Mesenchymal stem cell (in vitro differentiated cells and primary cell): ENCODE measurements at regions not wholly inside any gene's neighbourhood (a gene's known extent, or its start where the extent isn't known, plus 50 kb on each side); places are given as distances from the start of the nearest gene placed in this dataset.

ENCODE experiments used
- DNase-seq: peaks from one replicate; pipeline ENCODE4 v3.0.0-alpha.2; 2013
- H2AFZ ChIP-seq: one replicate; pipeline ENCODE4 v1.6.1; 2013; ENCODE audit warnings: low read depth, mild to moderate bottlenecking, control low read depth, inconsistent platforms, low read length, moderate library complexity
- H2AK5ac ChIP-seq: 2 replicates; pipeline ENCODE4 v1.6.1; 2013; ENCODE audit warnings: low read length, moderate library complexity, mild to moderate bottlenecking, inconsistent platforms; ENCODE audit not compliant: severe bottlenecking
- H2BK120ac ChIP-seq: one replicate; pipeline ENCODE4 v1.6.1; 2013; ENCODE audit warnings: low read depth, mild to moderate bottlenecking, inconsistent platforms, low read length, moderate library complexity
- H2BK12ac ChIP-seq, 2 experiments: one replicate each; pipeline ENCODE4 v1.6.1; 2013; ENCODE audit warnings: inconsistent platforms in 2 of 2, low read length in 2 of 2, mild to moderate bottlenecking in 2 of 2, moderate library complexity in 2 of 2, control low read depth in 1 of 2
- H2BK15ac ChIP-seq: one replicate; pipeline ENCODE4 v1.6.1; 2013; ENCODE audit warnings: mild to moderate bottlenecking, low read depth, inconsistent platforms; ENCODE audit not compliant: poor library complexity, severe bottlenecking
- H2BK5ac ChIP-seq: 2 replicates; pipeline ENCODE4 v1.6.1; 2013; ENCODE audit warnings: low read depth, mild to moderate bottlenecking, low read length, control low read depth, inconsistent platforms; ENCODE audit not compliant: poor library complexity, severe bottlenecking
- H3K14ac ChIP-seq, 2 experiments: one replicate each; pipeline ENCODE4 v1.6.1; 2013; ENCODE audit warnings: inconsistent platforms in 2 of 2, low read length in 2 of 2, control low read depth in 1 of 2, mild to moderate bottlenecking in 1 of 2, moderate library complexity in 1 of 2
- H3K18ac ChIP-seq, 2 experiments: one replicate each; pipeline ENCODE4 v1.6.1; 2013; ENCODE audit warnings: inconsistent platforms in 2 of 2, low read length in 2 of 2, control low read depth in 1 of 2, low read depth in 1 of 2, mild to moderate bottlenecking in 1 of 2
- H3K23ac ChIP-seq, 2 experiments: one replicate each; pipeline ENCODE4 v1.6.1; 2013; ENCODE audit warnings: inconsistent platforms in 2 of 2, low read length in 2 of 2, mild to moderate bottlenecking in 2 of 2, moderate library complexity in 2 of 2, control low read depth in 1 of 2
- H3K27ac ChIP-seq: 2 replicates; pipeline ENCODE4 v1.5.1; 2013; ENCODE audit warnings: mild to moderate bottlenecking, moderate library complexity, low read length, control low read depth, inconsistent platforms; ENCODE audit not compliant: poor library complexity, severe bottlenecking
- H3K27me3 ChIP-seq, 2 experiments: 2 replicates each; pipeline versions ENCODE4 v1.6.1 to v1.7.0; 2013; ENCODE audit warnings: low read length in 2 of 2, mild to moderate bottlenecking in 2 of 2, moderate library complexity in 2 of 2, control low read depth in 1 of 2, inconsistent platforms in 1 of 2; ENCODE audit not compliant: control insufficient read depth in 1 of 2, insufficient read depth in 1 of 2
- H3K36me3 ChIP-seq, 2 experiments: 2 replicates each; pipeline versions ENCODE4 v1.6.1 to v1.7.0; 2013; ENCODE audit warnings: low read length in 2 of 2, control low read depth in 1 of 2, inconsistent platforms in 1 of 2, low read depth in 1 of 2, mild to moderate bottlenecking in 1 of 2; ENCODE audit not compliant: insufficient read depth in 2 of 2, control insufficient read depth in 1 of 2
- H3K4ac ChIP-seq, 2 experiments: one replicate each; pipeline ENCODE4 v1.6.1; 2013; ENCODE audit warnings: inconsistent platforms in 2 of 2, low read length in 2 of 2, mild to moderate bottlenecking in 2 of 2, moderate library complexity in 2 of 2, control low read depth in 1 of 2, low read depth in 1 of 2
- H3K4me1 ChIP-seq: 2 replicates; pipeline ENCODE4 v1.6.1; 2013; ENCODE audit warnings: low read depth, low read length, control low read depth; ENCODE audit not compliant: control insufficient read depth, insufficient read depth
- H3K4me2 ChIP-seq: 2 replicates; pipeline ENCODE4 v1.6.1; 2013; ENCODE audit warnings: low read length, mild to moderate bottlenecking, inconsistent platforms; ENCODE audit not compliant: poor library complexity, severe bottlenecking
- H3K4me3 ChIP-seq, 2 experiments: 2 replicates each; pipeline versions ENCODE4 v1.5.1 to v1.7.0; 2013; ENCODE audit warnings: low read length in 2 of 2, mild to moderate bottlenecking in 2 of 2, control low read depth in 1 of 2, low read depth in 1 of 2; ENCODE audit not compliant: insufficient read depth in 1 of 2
- H3K79me1 ChIP-seq: replicated peaks from 2 replicates; pipeline ENCODE4 v1.6.1; 2013; ENCODE audit warnings: mild to moderate bottlenecking, control low read depth, low read length, inconsistent platforms; ENCODE audit not compliant: poor library complexity, severe bottlenecking
- H3K9ac ChIP-seq: 2 replicates; pipeline ENCODE4 v1.7.0; 2013; ENCODE audit warnings: mild to moderate bottlenecking, low read length, moderate library complexity
- H3K9me3 ChIP-seq: 2 replicates; pipeline ENCODE4 v1.7.0; 2013; ENCODE audit warnings: mild to moderate bottlenecking, low read length; ENCODE audit not compliant: control insufficient read depth
- H4K8ac ChIP-seq: one replicate; pipeline ENCODE4 v1.6.1; 2013; ENCODE audit warnings: inconsistent platforms, mild to moderate bottlenecking, low read length, moderate library complexity
- H4K91ac ChIP-seq: one replicate; pipeline ENCODE4 v1.6.1; 2013; ENCODE audit warnings: mild to moderate bottlenecking, low read length, inconsistent platforms
- WGBS: methylation state at CpG from one replicate; pipeline ENCODE4 v1.1.7; 2013; ENCODE audit warnings: mixed read lengths; 5-methylcytosine and 5-hydroxymethylcytosine counted together

DNA sequence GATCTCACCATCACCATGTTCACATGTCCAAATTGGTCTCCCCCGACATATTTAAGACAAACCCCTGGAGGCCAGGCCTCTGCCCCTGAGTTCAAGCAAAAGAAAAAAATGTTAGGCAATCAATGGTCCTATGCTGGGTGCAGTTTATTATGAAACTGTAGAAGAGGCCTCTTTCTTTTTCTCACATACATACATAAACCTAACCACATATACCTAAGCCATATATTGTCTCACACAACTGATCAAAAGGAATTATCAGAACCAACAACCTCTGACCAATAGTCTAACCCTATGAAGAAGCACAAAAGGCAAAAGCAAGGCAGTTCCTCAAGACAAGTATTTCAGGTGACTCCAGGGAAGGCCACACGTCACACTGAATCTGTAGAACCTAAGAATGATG is 49.9 kb downstream of the ILRUN start:
- H4K91ac ChIP-seq: no peak overlapping the region
- no peak for DNase-seq
- WGBS: 100% methylated on average over 1 of the region's 2 CpGs

DNA sequence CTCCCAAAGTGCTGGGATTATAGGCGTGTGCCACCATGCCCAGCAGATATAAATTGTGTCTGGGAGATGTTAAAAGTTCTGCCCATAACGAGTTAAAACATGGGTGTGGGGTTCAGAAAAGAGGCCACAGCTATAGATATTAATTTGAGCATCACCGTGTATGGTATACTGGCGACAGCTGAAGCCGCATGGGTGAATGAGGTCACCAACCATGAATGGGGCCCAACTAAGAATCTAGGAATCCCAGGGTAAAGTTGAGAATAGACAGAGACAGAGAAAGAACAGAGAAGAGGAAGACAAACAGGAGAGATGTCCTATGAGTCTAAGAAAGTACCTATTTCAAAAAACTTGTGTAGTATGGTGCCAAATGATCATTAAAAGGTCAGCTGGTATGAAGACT is 50.9 kb downstream of the ILRUN start:
- DNase-seq: no peak
- H3K9ac ChIP-seq: no peak overlapping the region
- H3K36me3 ChIP-seq: peaks cover 5 to 52% of the 10 kb centered on the region in 2 experiments
- H3K18ac ChIP-seq: no peak overlapping the region
- H4K8ac ChIP-seq: no peak overlapping the region
- H2BK5ac ChIP-seq: no peak overlapping the region
- H3K14ac ChIP-seq: no peak overlapping the region
- 94% methylated on average over 5 of the region's 5 CpGs for WGBS
- H3K4ac ChIP-seq: no peak overlapping the region
- no peak overlapping the region for H3K4me3 ChIP-seq
- no peak overlapping the region for H3K23ac ChIP-seq
- H3K9me3 ChIP-seq: no peaks in the 10 kb centered on the region
- H3K79me1 ChIP-seq: peaks cover 27% of the 10 kb centered on the region
- no peak overlapping the region for H4K91ac ChIP-seq
- H3K4me2 ChIP-seq: no peak overlapping the region
- H2BK120ac ChIP-seq: no peak overlapping the region
- H3K27ac ChIP-seq: no peak overlapping the region
- H2AK5ac ChIP-seq: no peak overlapping the region
- H2BK15ac ChIP-seq: no peak overlapping the region
- no peaks in the 10 kb centered on the region for H3K4me1 ChIP-seq
- no peaks in the 10 kb centered on the region for H3K27me3 ChIP-seq
- no peak overlapping the region for H2BK12ac ChIP-seq
- no peak overlapping the region for H2AFZ ChIP-seq

More for the DNA sequence above, 49.9 kb downstream of the ILRUN start:
- Histone ChIP-seq H3K9me3 (no peaks in the 10 kb centered on the region), H3K9ac (no peak overlapping the region), H3K4ac (no peak overlapping the region), H2BK12ac (no peak overlapping the region), H3K36me3 (peaks cover 5 to 58% of the 10 kb centered on the region in 2 experiments), H2BK120ac (no peak overlapping the region), H3K18ac (no peak overlapping the region), H3K4me1 (no peaks in the 10 kb centered on the region), H3K4me2 (no peak overlapping the region), H3K27ac (no peak overlapping the region), H4K8ac (peak overlapping the region; percentile 22), H3K27me3 (no peaks in the 10 kb centered on the region), H2AK5ac (no peak overlapping the region), H3K79me1 (peaks cover 26% of the 10 kb centered on the region), H3K4me3 (no peak overlapping the region), H2AFZ (no peak overlapping the region), H2BK15ac (no peak overlapping the region), H2BK5ac (no peak overlapping the region), H3K23ac (no peak overlapping the region), H3K14ac (no peak overlapping the region)

DNA sequence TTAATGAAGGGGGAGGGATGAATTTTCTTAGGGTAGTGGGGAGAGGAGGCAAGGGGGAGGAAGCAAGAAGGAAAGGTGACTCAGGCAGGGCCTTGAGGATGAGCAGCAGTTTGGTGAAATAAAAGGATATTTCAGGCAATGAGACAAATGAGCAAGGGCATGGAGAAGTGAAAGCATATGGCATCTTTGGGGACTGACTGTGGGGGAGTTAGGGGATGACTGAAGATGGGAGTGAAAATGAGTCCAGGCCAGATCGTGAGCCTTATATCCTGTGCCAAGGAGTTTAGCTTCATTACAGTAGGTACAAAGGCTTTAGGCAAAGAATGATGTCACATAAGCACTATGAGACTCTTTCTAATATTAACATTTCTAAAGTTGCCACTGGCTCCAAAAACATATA is 51.9 kb downstream of the ILRUN start:
- no peaks in the 10 kb centered on the region for H3K27me3 ChIP-seq
- H2AK5ac ChIP-seq: no peak overlapping the region
- H3K36me3 ChIP-seq: peaks cover 5 to 53% of the 10 kb centered on the region in 2 experiments
- H3K4me1 ChIP-seq: peaks cover 2% of the 10 kb centered on the region
- H3K4me3 ChIP-seq: no peak overlapping the region
- no peak overlapping the region for H3K23ac ChIP-seq
- no peak overlapping the region for H2BK120ac ChIP-seq
- H2BK5ac ChIP-seq: no peak overlapping the region
- no peak overlapping the region for H2AFZ ChIP-seq
- WGBS: 100% methylated on average over 1 of the region's 1 CpG
- H4K91ac ChIP-seq: no peak overlapping the region
- H2BK15ac ChIP-seq: no peak overlapping the region
- H3K27ac ChIP-seq: no peak overlapping the region
- no peak overlapping the region for H4K8ac ChIP-seq
- H3K9ac ChIP-seq: peak overlapping the region; percentile 2
- no peak overlapping the region for H3K4ac ChIP-seq
- no peak overlapping the region for H2BK12ac ChIP-seq
- H3K18ac ChIP-seq: no peak overlapping the region
- DNase-seq: no peak
- no peak overlapping the region for H3K14ac ChIP-seq
- no peak overlapping the region for H3K4me2 ChIP-seq
- peaks cover 30% of the 10 kb centered on the region for H3K79me1 ChIP-seq
- H3K9me3 ChIP-seq: no peaks in the 10 kb centered on the region

DNA sequence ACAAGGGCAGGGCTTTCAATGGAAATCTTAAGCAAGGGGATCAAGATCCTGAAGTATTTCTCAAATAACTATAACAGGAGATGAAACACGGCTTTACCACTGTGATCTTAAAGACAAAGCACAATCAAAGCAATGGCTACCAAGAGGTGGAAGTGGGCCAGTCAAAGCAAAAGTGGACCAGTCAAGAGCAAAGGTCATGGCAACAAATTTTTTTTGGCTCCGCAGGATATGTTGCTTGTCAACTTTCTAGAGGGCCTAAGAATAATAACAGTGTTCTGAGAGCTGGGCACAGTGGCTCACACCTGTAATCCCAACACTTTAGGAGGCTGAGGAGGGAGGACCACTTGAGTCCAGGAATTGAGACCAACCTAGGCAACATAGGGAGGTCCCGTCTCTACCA is 54.1 kb downstream of the ILRUN start:
- Histone ChIP-seq H3K18ac (no peak overlapping the region), H2BK15ac (no peak overlapping the region), H2AK5ac (no peak overlapping the region), H3K4me3 (no peak overlapping the region), H3K9me3 (no peaks in the 10 kb centered on the region), H3K4ac (no peak overlapping the region), H3K27me3 (no peaks in the 10 kb centered on the region), H2AFZ (no peak overlapping the region), H3K36me3 (peaks cover 5 to 48% of the 10 kb centered on the region in 2 experiments), H3K9ac (no peak overlapping the region), H4K91ac (no peak overlapping the region), H3K4me1 (peaks cover 2% of the 10 kb centered on the region), H3K27ac (no peak overlapping the region), H3K79me1 (peaks cover 30% of the 10 kb centered on the region), H2BK120ac (no peak overlapping the region), H2BK12ac (no peak overlapping the region), H4K8ac (no peak overlapping the region), H3K23ac (no peak overlapping the region), H2BK5ac (no peak overlapping the region), H3K14ac (no peak overlapping the region), H3K4me2 (no peak overlapping the region)
- DNase-seq: no peak
- 100% methylated on average over 3 of the region's 3 CpGs for WGBS
